Prostate gland (tissue), 2 donors: ENCODE measurements at regions not wholly inside any gene's neighbourhood (a gene's known extent, or its start where the extent isn't known, plus 50 kb on each side); places are given as distances from the start of the nearest gene placed in this dataset.

ENCODE experiments used
- CTCF ChIP-seq, 4 experiments: fragments of 200-600 bp in 2 of 4; fragments of 450-650 bp in 2 of 4; sonication (generic) in 2 of 4; IDR thresholded peaks; 1 replicate in 3 of 4; 2 replicates in 1 of 4; pipeline ENCODE4 v1.5.1; 2016 to 2019; ENCODE audit warnings: antibody characterized with exemption in 4 of 4, mild to moderate bottlenecking in 2 of 4, moderate library complexity in 2 of 4
- POLR2A ChIP-seq: fragments of 450-650 bp; IDR thresholded peaks from one replicate; pipeline ENCODE4 v1.6.1; 2016; ENCODE audit warnings: antibody characterized with exemption, mild to moderate bottlenecking
- POLR2AphosphoS5 ChIP-seq: sonication (generic); formaldehyde crosslinking; IDR thresholded peaks from one replicate; pipeline ENCODE4 v1.6.1; 2017; ENCODE audit warnings: antibody characterized with exemption

- TF ChIP-seq CTCF (IDR thresholded peaks at IDR 0.05) (no peak), POLR2A (no peak), POLR2AphosphoS5 (no peak)
These were observed 87.2 kb upstream of the PLPP4 start for GRCh38 chr10:120369856-120370276.
